K562 (cell line): ENCODE measurements at regions not wholly inside any gene's neighbourhood (a gene's known extent, or its start where the extent isn't known, plus 50 kb on each side); places are given as distances from the start of the nearest gene placed in this dataset.

Source experiments
- ATAC-seq: fragments of 200-7000 bp; cut with Tn5 transposase; 3 replicates; pipeline ENCODE4 v1.9.1; 2020; ENCODE audit warnings: moderate library complexity
- BruUV-seq: library from RNA; stranded (reverse); fragments of 400-500 nt; replicated peaks from 2 replicates; lab custom pipeline; 2021; lab: Mats Ljungman, UMichigan
- CTCF ChIA-PET: fragments of 300-600 bp; formaldehyde crosslinking; extraction: SDS; loops from one replicate; lab custom pipeline; 2021; ENCODE audit warnings: low intra/inter-chr PET ratio; lab: Yijun Ruan, JAX
- POLR2A ChIA-PET: fragments of 300-600, 350-650 bp; sonication (Branson Sonifier 250); formaldehyde crosslinking; extraction: SDS; loops from one replicate; lab custom pipeline; 2021; ENCODE audit warnings: antibody characterized with exemption, inconsistent platforms; lab: Yijun Ruan, JAX
- DNase-seq, 4 experiments: peaks; one replicate each; pipeline versions ENCODE4 v3.0.0 to v3.0.0-alpha.2; 2011 to 2018; ENCODE audit warnings: low spot score in 3 of 4, mixed read lengths in 3 of 4; ENCODE audit errors: extremely low read depth in 1 of 4
- FAIRE-seq: peaks from 2 replicates; lab custom pipeline; 2011; peaks lifted over from hg19 to GRCh38; lab: Jason Lieb, UNC
- H2AFZ ChIP-seq: 2 replicates; pipeline ENCODE4 v1.6.0; 2011; ENCODE audit warnings: low read depth, low read length, control low read depth, inconsistent platforms
- H3K27ac ChIP-seq: fragments of 200-600 bp; 3 replicates; pipeline ENCODE4 v1.8.0; 2011; ENCODE audit warnings: low read depth, mild to moderate bottlenecking, control low read depth, inconsistent platforms, low read length, moderate library complexity, mixed read lengths; ENCODE audit errors: extremely low read depth
- H3K27me3 ChIP-seq, 2 experiments: fragments of 300-600 bp in 1 of 2; 2 replicates in 1 of 2; 3 replicates in 1 of 2; pipeline versions ENCODE4 v1.6.0 to v1.8.0; 2011; ENCODE audit warnings: inconsistent platforms in 2 of 2, low read length in 2 of 2, mild to moderate bottlenecking in 1 of 2, mixed read lengths in 1 of 2, moderate library complexity in 1 of 2; ENCODE audit not compliant: control insufficient read depth in 2 of 2, insufficient read depth in 2 of 2
- H3K36me3 ChIP-seq: fragments of 300-600 bp; 3 replicates; pipeline ENCODE4 v1.8.0; 2011; ENCODE audit warnings: mild to moderate bottlenecking, low read length, inconsistent platforms; ENCODE audit not compliant: control insufficient read depth, insufficient read depth
- H3K4me1 ChIP-seq, 2 experiments: fragments of 200-600 bp in 1 of 2; replicated peaks in 1 of 2; 2 replicates in 1 of 2; 3 replicates in 1 of 2; pipeline versions ENCODE4 v1.5.1 to v1.8.0; 2011; ENCODE audit warnings: inconsistent platforms in 2 of 2, low read length in 2 of 2, mild to moderate bottlenecking in 1 of 2, mixed read lengths in 1 of 2, moderate library complexity in 1 of 2; ENCODE audit not compliant: control insufficient read depth in 2 of 2, insufficient read depth in 2 of 2
- H3K4me2 ChIP-seq: 2 replicates; pipeline ENCODE4 v1.6.1; 2011; ENCODE audit warnings: low read length, control low read depth, inconsistent platforms, mixed read lengths; ENCODE audit not compliant: insufficient read depth
- H3K4me3 ChIP-seq: fragments of 200-600 bp; sonication (generic), shearing (Covaris generic); 2 replicates; pipeline ENCODE4 v1.5.1; 2016; ENCODE audit warnings: control low read depth, inconsistent platforms
- H3K79me2 ChIP-seq: fragments of 200-600 bp; 3 replicates; pipeline ENCODE4 v1.8.0; 2011; ENCODE audit warnings: low read length, inconsistent platforms; ENCODE audit not compliant: control insufficient read depth, insufficient read depth
- H3K9ac ChIP-seq, 2 experiments: 2 replicates each; pipeline versions ENCODE4 v1.6.0 to v1.6.1; 2011; ENCODE audit warnings: low read depth in 2 of 2, low read length in 2 of 2, control low read depth in 1 of 2, inconsistent platforms in 1 of 2, mild to moderate bottlenecking in 1 of 2, mixed read lengths in 1 of 2; ENCODE audit not compliant: insufficient read depth in 1 of 2
- H3K9me1 ChIP-seq: one replicate; pipeline ENCODE4 v1.6.0; 2011; ENCODE audit warnings: inconsistent platforms, mild to moderate bottlenecking, low read length, moderate library complexity; ENCODE audit not compliant: control insufficient read depth, insufficient read depth
- H3K9me3 ChIP-seq: replicated peaks from 2 replicates; pipeline ENCODE4 v1.5.1; 2011; ENCODE audit warnings: low read depth, low read length, inconsistent platforms; ENCODE audit not compliant: control insufficient read depth, insufficient read depth
- H4K20me1 ChIP-seq: replicated peaks from 2 replicates; pipeline ENCODE4 v1.6.1; 2011; ENCODE audit warnings: low read length, inconsistent platforms, mixed read lengths; ENCODE audit not compliant: control insufficient read depth, insufficient read depth
- CTCF ChIP-seq, 3 experiments: IDR thresholded peaks in 2 of 3; conservative IDR thresholded peaks in 1 of 3; 2 replicates each; pipeline ENCODE4 v1.5.1; 2011 to 2012; ENCODE audit warnings: low read length in 3 of 3, mild to moderate bottlenecking in 3 of 3, control low read depth in 2 of 3, improper control_type of control experiment in 1 of 3, inconsistent platforms in 1 of 3, low read depth in 1 of 3, mixed read lengths in 1 of 3, moderate library complexity in 1 of 3; ENCODE audit not compliant: insufficient read depth in 2 of 3
- CTCFL ChIP-seq: IDR thresholded peaks from 2 replicates; pipeline ENCODE4 v1.6.1; 2011; ENCODE audit warnings: borderline replicate concordance, low read depth, mild to moderate bottlenecking, moderate library complexity, low read length; ENCODE audit not compliant: insufficient read depth, poor library complexity, severe bottlenecking
- FOSL1 ChIP-seq: fragments of 200-800 bp; sonication (Bioruptor generic); conservative IDR thresholded peaks from 2 replicates; pipeline ENCODE4 v1.6.1; 2016; ENCODE audit warnings: missing genetic modification characterization, missing compliant biosample characterization
- RAD21 ChIP-seq, 2 experiments: fragments of 250-450 bp in 1 of 2; fragments of 450-650 bp in 1 of 2; sonication (Bioruptor Pico) in 1 of 2; formaldehyde crosslinking in 1 of 2; IDR thresholded peaks in 1 of 2; conservative IDR thresholded peaks in 1 of 2; 2 replicates each; pipeline versions ENCODE4 v1.4.0 to v1.8.0; 2020 to 2022; ENCODE audit warnings: mild to moderate bottlenecking in 2 of 2, moderate library complexity in 1 of 2
- REST ChIP-seq, 2 experiments: fragments of 450-650 bp; formaldehyde crosslinking in 1 of 2; IDR thresholded peaks; 2 replicates each; pipeline versions ENCODE4 v1.4.0 to v1.6.1; 2014 to 2020; ENCODE audit warnings: mild to moderate bottlenecking in 2 of 2, borderline replicate concordance in 1 of 2, low read depth in 1 of 2
- SMARCA5 ChIP-seq: fragments of 450-650 bp; IDR thresholded peaks from 2 replicates; pipeline ENCODE4 v1.6.1; 2016
- SPI1 ChIP-seq: IDR thresholded peaks from 2 replicates; pipeline ENCODE4 v1.6.1; 2011; ENCODE audit warnings: low read depth, low read length, control low read depth, borderline replicate concordance
- SREBF2 ChIP-seq: sonication (generic); formaldehyde crosslinking; IDR thresholded peaks from 2 replicates; pipeline ENCODE4 v1.4.0; 2020; ENCODE audit warnings: mild to moderate bottlenecking, missing genetic modification reagents
- WGBS: fragments of 100-300 bp; shearing (Covaris generic); methylation state at CpG from one replicate; pipeline ENCODE4 v1.1.6; 2016; ENCODE audit warnings: low coverage, mixed read lengths; ENCODE audit not compliant: insufficient coverage; ENCODE audit errors: missing lambda C conversion rate; 5-methylcytosine and 5-hydroxymethylcytosine counted together
- in situ Hi-C: fragments of 300-500 bp; cut with MboI; formaldehyde crosslinking; loops from 4 replicates; pipeline ENCODE4 v1.15.0; 2018; ENCODE audit warnings: inconsistent platforms, mixed read lengths
- intact Hi-C: fragments of 100-400 bp; cut with micrococcal nuclease; formaldehyde crosslinking; loops from 2 replicates; pipeline ENCODE4 v1.14.2; 2022

GRCh38 chr6:10343320-10343719, 71.6 kb downstream of the TFAP2A start:
- intact Hi-C loops (no loop called here), in situ Hi-C loops (no loop called here)
- no peaks in the 10 kb centered on the region for H3K79me2 ChIP-seq
- no peak overlapping the region for H2AFZ ChIP-seq
- CTCF ChIA-PET = no interaction called here
- H3K4me3 ChIP-seq = no peak overlapping the region
- H3K27ac ChIP-seq = no peak overlapping the region
- no peaks in the 10 kb centered on the region for H3K9me1 ChIP-seq
- POLR2A ChIA-PET = interaction anchor here (0.6 to 0.9 kb wide), 2 partner anchors 13 to 1199 kb away, joined by 3 read pairs; no protein-coding TSS in a partner anchor
- no TSS peak for BruUV-seq
- no peak for FAIRE-seq
- H3K36me3 ChIP-seq = no peaks in the 10 kb centered on the region
- peak; percentile 59 for ATAC-seq
- TF ChIP-seq SMARCA5 (no peak), RAD21 (CRISPR knock-in tag; conservative IDR thresholded peaks at IDR 0.05 in 1 of 2, IDR thresholded peaks at IDR 0.05 in 1 of 2) (peak; percentile 8 to 27; a peak in 2 of 4 replicates), FOSL1 (no peak), CTCF (IDR thresholded peaks at IDR 0.05 in 2 of 3, conservative IDR thresholded peaks at IDR 0.05 in 1 of 3; ENCODE audit: insufficient read depth in 2 of 3, low read depth in 1 of 3, low read length in 3 of 3) (peak; percentile 20 to 45 (median 23); a peak in 2 of 6 replicates), CTCFL (peak; percentile 7), REST (IDR thresholded peaks at IDR 0.05; ENCODE audit: borderline replicate concordance) (peak; percentile 34; the same call in 1 of the 2 replicates), REST (CRISPR knock-in tag; IDR thresholded peaks at IDR 0.05; ENCODE audit: low read depth) (no peak), SREBF2 (CRISPR knock-in tag) (no peak), SPI1 (peak; percentile 91)
- H3K27me3 ChIP-seq = no peaks in the 10 kb centered on the region
- no peak overlapping the region for H3K9ac ChIP-seq
- peaks cover 6 to 11% of the 10 kb centered on the region in 2 experiments; a peak in 4 of 5 replicates for H3K4me1 ChIP-seq
- whole genome bisulfite sequencing = 25% methylated on average over 4 of the region's 4 CpGs
- no peak overlapping the region for H3K4me2 ChIP-seq
- H3K9me3 ChIP-seq = no peaks in the 10 kb centered on the region
- no peaks in the 10 kb centered on the region for H4K20me1 ChIP-seq
- DNase-seq = peak in 1 of 4 experiments; percentile 19
